K562 (cell line): ENCODE measurements at regions not wholly inside any gene's neighbourhood (a gene's known extent, or its start where the extent isn't known, plus 50 kb on each side); places are given as distances from the start of the nearest gene placed in this dataset.

Experiments
- BHLHE40 ChIP-seq: IDR thresholded peaks from 2 replicates; pipeline ENCODE4 v1.6.1; 2011; ENCODE audit warnings: low read length, improper control_type of control experiment
- C11orf30 ChIP-seq: fragments of 450-650 bp; IDR thresholded peaks from 2 replicates; pipeline ENCODE4 v1.6.1; 2016; ENCODE audit warnings: low read depth, mild to moderate bottlenecking
- CBFA2T3 ChIP-seq: fragments of 450-650 bp; IDR thresholded peaks from 2 replicates; pipeline ENCODE4 v1.6.1; 2017
- EP300 ChIP-seq: IDR thresholded peaks from 2 replicates; pipeline ENCODE4 v1.6.1; 2012; ENCODE audit warnings: low read length, improper control_type of control experiment
- ETS2 ChIP-seq: IDR thresholded peaks from 2 replicates; pipeline ENCODE4 v1.6.1; 2016; ENCODE audit warnings: borderline replicate concordance, missing genetic modification characterization, mild to moderate bottlenecking, moderate library complexity, missing compliant biosample characterization; ENCODE audit not compliant: poor library complexity, severe bottlenecking
- EZH2 ChIP-seq: IDR thresholded peaks from 2 replicates; pipeline ENCODE4 v1.6.1; 2012; ENCODE audit warnings: low read depth, mild to moderate bottlenecking, inconsistent platforms, low read length, borderline replicate concordance
- GABPA ChIP-seq: fragments of 200-800 bp; sonication (Bioruptor generic); conservative IDR thresholded peaks from 2 replicates; pipeline ENCODE4 v1.6.1; 2016; ENCODE audit warnings: low read depth, missing genetic modification characterization, missing compliant biosample characterization
- MTF1 ChIP-seq: fragments of 250-450 bp; sonication (Bioruptor Pico); IDR thresholded peaks from 2 replicates; pipeline ENCODE4 v1.9.0; 2021; ENCODE audit warnings: moderate library complexity, mild to moderate bottlenecking, inconsistent platforms, borderline replicate concordance
- NFE2L1 ChIP-seq: fragments of 450-650 bp; IDR thresholded peaks from 2 replicates; pipeline ENCODE4 v1.6.1; 2016; ENCODE audit warnings: missing genetic modification characterization, low read depth, mild to moderate bottlenecking, missing compliant biosample characterization, moderate library complexity, borderline replicate concordance
- POU5F1 ChIP-seq: fragments of 150-350 bp; IDR thresholded peaks from 2 replicates; pipeline ENCODE4 v1.6.1; 2014; ENCODE audit warnings: borderline replicate concordance, low read length, low read depth, mild to moderate bottlenecking; ENCODE audit not compliant: partially characterized antibody
- SIRT6 ChIP-seq: IDR thresholded peaks from one replicate; pipeline ENCODE4 v1.6.1; 2012; ENCODE audit warnings: low read depth, mild to moderate bottlenecking, control low read depth, inconsistent platforms, low read length, moderate library complexity
- SP1 ChIP-seq: sonication (generic); formaldehyde crosslinking; IDR thresholded peaks from 2 replicates; pipeline ENCODE4 v1.8.1; 2022; ENCODE audit warnings: mild to moderate bottlenecking, missing genetic modification reagents
- ZFP30 ChIP-seq: fragments of 250-450 bp; sonication (Bioruptor Pico); IDR thresholded peaks from 2 replicates; pipeline ENCODE4 v1.8.0; 2022; ENCODE audit warnings: moderate library complexity, mild to moderate bottlenecking, inconsistent platforms, borderline replicate concordance
- ZNF24 ChIP-seq: fragments of 450-650 bp; IDR thresholded peaks from 2 replicates; pipeline ENCODE4 v1.6.1; 2016
- ZNF347 ChIP-seq: fragments of 450-650 bp; formaldehyde crosslinking; IDR thresholded peaks from 2 replicates; pipeline ENCODE4 v1.4.0; 2020; ENCODE audit warnings: low read depth, mild to moderate bottlenecking, moderate library complexity
- ZNF707 ChIP-seq: fragments of 250-450 bp; sonication (Bioruptor Pico); conservative IDR thresholded peaks from 2 replicates; pipeline ENCODE4 v1.8.0; 2022; ENCODE audit warnings: inconsistent platforms, mild to moderate bottlenecking, moderate library complexity
- ZNF75A ChIP-seq: fragments of 450-650 bp; formaldehyde crosslinking; IDR thresholded peaks from 2 replicates; pipeline ENCODE4 v1.4.0; 2020; ENCODE audit warnings: mild to moderate bottlenecking
- TF ChIP-seq, protein P1 (sequence below): fragments of 250-450 bp; sonication (Bioruptor Pico); IDR thresholded peaks from 2 replicates; pipeline ENCODE4 v1.4.0; 2020; ENCODE audit warnings: mild to moderate bottlenecking
- TF ChIP-seq, protein P2 (sequence below): fragments of 450-650 bp; formaldehyde crosslinking; IDR thresholded peaks from 2 replicates; pipeline ENCODE4 v1.4.0; 2020; ENCODE audit warnings: mild to moderate bottlenecking, moderate library complexity
- TF ChIP-seq, protein P3 (sequence below): sonication (generic); formaldehyde crosslinking; IDR thresholded peaks from 2 replicates; pipeline ENCODE4 v1.8.0; 2022; ENCODE audit warnings: mild to moderate bottlenecking, missing genetic modification reagents
- TF ChIP-seq, protein P4 (sequence below): fragments of 250-450 bp; sonication (Bioruptor Pico); IDR thresholded peaks from 2 replicates; pipeline ENCODE4 v1.8.0; 2021; ENCODE audit warnings: borderline replicate concordance, mild to moderate bottlenecking, moderate library complexity; ENCODE audit not compliant: poor library complexity, severe bottlenecking
- TF ChIP-seq, protein P5 (sequence below): IDR thresholded peaks from 3 replicates; pipeline ENCODE4 v1.6.1; 2011; ENCODE audit warnings: borderline replicate concordance, mild to moderate bottlenecking; ENCODE audit not compliant: insufficient read length, insufficient read depth

DNA sequence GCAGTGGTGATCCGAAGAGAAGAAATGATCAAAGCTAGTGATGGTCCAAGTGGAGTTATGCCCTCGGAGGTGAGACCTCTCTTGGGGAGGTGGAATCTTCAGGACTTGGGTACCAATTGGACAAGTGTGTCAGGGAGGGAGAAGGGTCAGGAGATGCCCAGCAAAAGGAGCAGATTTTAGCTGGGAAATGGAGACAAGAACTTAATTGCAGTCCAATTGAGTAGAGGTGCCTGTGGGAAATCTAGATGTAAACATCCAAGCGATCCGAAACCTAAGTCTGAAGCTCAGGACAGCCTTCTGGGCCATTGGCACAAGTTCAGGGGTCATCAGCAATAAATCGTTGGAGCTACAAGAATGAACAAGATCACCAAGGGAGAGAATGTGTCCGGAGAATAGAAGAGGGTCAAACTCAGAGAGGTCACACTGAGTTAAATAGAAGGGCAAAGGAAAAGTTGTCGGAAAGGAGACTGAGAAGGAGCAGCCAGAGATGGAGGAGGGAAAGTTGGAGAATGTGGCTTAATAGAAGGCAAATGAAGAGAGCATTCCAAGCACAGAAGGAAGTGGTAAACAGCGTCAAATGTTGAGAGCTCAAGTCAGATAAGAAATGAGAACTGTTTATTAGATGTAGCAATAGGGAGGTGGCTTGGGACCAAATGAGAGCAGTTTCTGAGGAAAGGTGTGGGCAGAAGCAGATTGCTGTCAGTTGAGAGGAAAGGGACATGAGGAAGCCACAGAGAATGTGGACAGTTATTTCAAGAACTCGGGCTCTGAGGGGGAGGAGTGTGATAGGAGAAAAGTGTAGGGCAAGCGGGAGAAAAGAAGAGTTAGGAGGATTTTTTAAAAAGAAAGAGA, 64.2 kb upstream of the FNDC3B start (continued):
- TF ChIP-seq, protein P1, sequence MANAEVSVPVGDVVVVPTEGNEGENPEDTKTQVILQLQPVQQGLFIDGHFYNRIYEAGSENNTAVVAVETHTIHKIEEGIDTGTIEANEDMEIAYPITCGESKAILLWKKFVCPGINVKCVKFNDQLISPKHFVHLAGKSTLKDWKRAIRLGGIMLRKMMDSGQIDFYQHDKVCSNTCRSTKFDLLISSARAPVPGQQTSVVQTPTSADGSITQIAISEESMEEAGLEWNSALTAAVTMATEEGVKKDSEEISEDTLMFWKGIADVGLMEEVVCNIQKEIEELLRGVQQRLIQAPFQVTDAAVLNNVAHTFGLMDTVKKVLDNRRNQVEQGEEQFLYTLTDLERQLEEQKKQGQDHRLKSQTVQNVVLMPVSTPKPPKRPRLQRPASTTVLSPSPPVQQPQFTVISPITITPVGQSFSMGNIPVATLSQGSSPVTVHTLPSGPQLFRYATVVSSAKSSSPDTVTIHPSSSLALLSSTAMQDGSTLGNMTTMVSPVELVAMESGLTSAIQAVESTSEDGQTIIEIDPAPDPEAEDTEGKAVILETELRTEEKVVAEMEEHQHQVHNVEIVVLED (CRISPR knock-in tag), result no peak
- no peak for TF ChIP-seq ETS2 (tag)
- TF ChIP-seq, protein P2, sequence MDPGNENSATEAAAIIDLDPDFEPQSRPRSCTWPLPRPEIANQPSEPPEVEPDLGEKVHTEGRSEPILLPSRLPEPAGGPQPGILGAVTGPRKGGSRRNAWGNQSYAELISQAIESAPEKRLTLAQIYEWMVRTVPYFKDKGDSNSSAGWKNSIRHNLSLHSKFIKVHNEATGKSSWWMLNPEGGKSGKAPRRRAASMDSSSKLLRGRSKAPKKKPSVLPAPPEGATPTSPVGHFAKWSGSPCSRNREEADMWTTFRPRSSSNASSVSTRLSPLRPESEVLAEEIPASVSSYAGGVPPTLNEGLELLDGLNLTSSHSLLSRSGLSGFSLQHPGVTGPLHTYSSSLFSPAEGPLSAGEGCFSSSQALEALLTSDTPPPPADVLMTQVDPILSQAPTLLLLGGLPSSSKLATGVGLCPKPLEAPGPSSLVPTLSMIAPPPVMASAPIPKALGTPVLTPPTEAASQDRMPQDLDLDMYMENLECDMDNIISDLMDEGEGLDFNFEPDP, result no peak
- TF ChIP-seq, protein P3, sequence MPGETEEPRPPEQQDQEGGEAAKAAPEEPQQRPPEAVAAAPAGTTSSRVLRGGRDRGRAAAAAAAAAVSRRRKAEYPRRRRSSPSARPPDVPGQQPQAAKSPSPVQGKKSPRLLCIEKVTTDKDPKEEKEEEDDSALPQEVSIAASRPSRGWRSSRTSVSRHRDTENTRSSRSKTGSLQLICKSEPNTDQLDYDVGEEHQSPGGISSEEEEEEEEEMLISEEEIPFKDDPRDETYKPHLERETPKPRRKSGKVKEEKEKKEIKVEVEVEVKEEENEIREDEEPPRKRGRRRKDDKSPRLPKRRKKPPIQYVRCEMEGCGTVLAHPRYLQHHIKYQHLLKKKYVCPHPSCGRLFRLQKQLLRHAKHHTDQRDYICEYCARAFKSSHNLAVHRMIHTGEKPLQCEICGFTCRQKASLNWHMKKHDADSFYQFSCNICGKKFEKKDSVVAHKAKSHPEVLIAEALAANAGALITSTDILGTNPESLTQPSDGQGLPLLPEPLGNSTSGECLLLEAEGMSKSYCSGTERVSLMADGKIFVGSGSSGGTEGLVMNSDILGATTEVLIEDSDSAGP (CRISPR knock-in tag), result no peak
- no peak for TF ChIP-seq SP1 (CRISPR knock-in tag)
- no peak for TF ChIP-seq MTF1 (CRISPR knock-in tag)
- no peak for TF ChIP-seq EZH2
- TF ChIP-seq CBFA2T3, result no peak
- TF ChIP-seq SIRT6, result no peak
- TF ChIP-seq GABPA (tag), result peak; percentile 16; the same call in 1 of the 2 replicates
- TF ChIP-seq, protein P4, sequence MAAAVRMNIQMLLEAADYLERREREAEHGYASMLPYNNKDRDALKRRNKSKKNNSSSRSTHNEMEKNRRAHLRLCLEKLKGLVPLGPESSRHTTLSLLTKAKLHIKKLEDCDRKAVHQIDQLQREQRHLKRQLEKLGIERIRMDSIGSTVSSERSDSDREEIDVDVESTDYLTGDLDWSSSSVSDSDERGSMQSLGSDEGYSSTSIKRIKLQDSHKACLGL, result no peak
- TF ChIP-seq EP300, result peak; percentile 82
- TF ChIP-seq BHLHE40, result no peak
- TF ChIP-seq POU5F1, result no peak
- no peak for TF ChIP-seq ZNF24
- no peak for TF ChIP-seq C11orf30
- no peak for TF ChIP-seq ZNF347 (CRISPR knock-in tag)
- no peak for TF ChIP-seq ZNF75A (CRISPR knock-in tag)
- TF ChIP-seq ZNF707 (CRISPR knock-in tag), result no peak
- TF ChIP-seq, protein P5, sequence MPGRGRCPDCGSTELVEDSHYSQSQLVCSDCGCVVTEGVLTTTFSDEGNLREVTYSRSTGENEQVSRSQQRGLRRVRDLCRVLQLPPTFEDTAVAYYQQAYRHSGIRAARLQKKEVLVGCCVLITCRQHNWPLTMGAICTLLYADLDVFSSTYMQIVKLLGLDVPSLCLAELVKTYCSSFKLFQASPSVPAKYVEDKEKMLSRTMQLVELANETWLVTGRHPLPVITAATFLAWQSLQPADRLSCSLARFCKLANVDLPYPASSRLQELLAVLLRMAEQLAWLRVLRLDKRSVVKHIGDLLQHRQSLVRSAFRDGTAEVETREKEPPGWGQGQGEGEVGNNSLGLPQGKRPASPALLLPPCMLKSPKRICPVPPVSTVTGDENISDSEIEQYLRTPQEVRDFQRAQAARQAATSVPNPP, result no peak
- TF ChIP-seq ZFP30 (CRISPR knock-in tag), result no peak
- no peak for TF ChIP-seq NFE2L1
